Epidermal melanocyte (primary cell): ENCODE measurements at regions not wholly inside any gene's neighbourhood (a gene's known extent, or its start where the extent isn't known, plus 50 kb on each side); places are given as distances from the start of the nearest gene placed in this dataset.
"Not testable (repeated sequence)": the region's sequence is repeated elsewhere in the genome, so short reads cannot be mapped to it uniquely, and the experiment has no call there.

Experiments used
- DNase-seq: peaks from one replicate; pipeline ENCODE4 v3.0.0; 2011; ENCODE audit warnings: low spot score; ENCODE audit not compliant: insufficient read length

- no peak for DNase-seq
Measured at GRCh38 chr14:43464968-43465367, 1042.1 kb downstream of the FSCB start.

- DNase-seq: no peak
Measured at GRCh38 chr14:43449291-43449690, 1057.8 kb downstream of the FSCB start.

- DNase-seq: no peak
Measured at GRCh38 chr14:43438056-43438455, 1069.0 kb downstream of the FSCB start.

GRCh38 chr14:43418324-43418723 lies 1088.8 kb downstream of the FSCB start:
- no peak for DNase-seq

GRCh38 chr14:43413084-43413483 lies 1094.0 kb downstream of the FSCB start:
- DNase-seq: no peak

GRCh38 chr14:43411841-43412240 lies 1095.2 kb downstream of the FSCB start:
- no peak for DNase-seq

- no peak for DNase-seq
Measured at GRCh38 chr14:43410631-43411030, 1096.5 kb downstream of the FSCB start.

GRCh38 chr14:43408472-43408871 lies 1098.6 kb downstream of the FSCB start:
- DNase-seq: no peak

GRCh38 chr14:43407706-43408105 lies 1099.4 kb downstream of the FSCB start:
- DNase-seq: no peak

- no peak for DNase-seq
Measured at GRCh38 chr14:43406931-43407330, 1100.2 kb downstream of the FSCB start.

GRCh38 chr14:43399289-43399688 lies 1107.8 kb downstream of the FSCB start:
- no peak for DNase-seq

- DNase-seq: not testable (repeated sequence)
Measured at GRCh38 chr14:43370565-43370896, 1136.6 kb downstream of the FSCB start.

- DNase-seq: no peak
Measured at GRCh38 chr14:43369710-43370564, 1137.1 kb downstream of the FSCB start.

- DNase-seq: no peak
Measured at GRCh38 chr14:43362586-43362985, 1144.5 kb downstream of the FSCB start.

- no peak for DNase-seq
Measured at GRCh38 chr14:43361751-43362150, 1145.3 kb downstream of the FSCB start.

GRCh38 chr14:43360239-43360638 lies 1146.8 kb downstream of the FSCB start:
- no peak for DNase-seq

GRCh38 chr14:43359317-43359716 lies 1147.8 kb downstream of the FSCB start:
- no peak for DNase-seq

GRCh38 chr14:43356979-43357545 lies 1150.0 kb downstream of the FSCB start:
- no peak for DNase-seq

GRCh38 chr14:43356382-43356781 lies 1150.7 kb downstream of the FSCB start:
- no peak for DNase-seq

- no peak for DNase-seq
Measured at GRCh38 chr14:43341921-43342320, 1165.2 kb downstream of the FSCB start.

GRCh38 chr14:43338713-43339112 lies 1168.4 kb downstream of the FSCB start:
- no peak for DNase-seq

GRCh38 chr14:43336351-43336750 lies 1170.7 kb downstream of the FSCB start:
- DNase-seq: no peak
